ENCODE measurements at regions not wholly inside any gene's neighbourhood (a gene's known extent, or its start where the extent isn't known, plus 50 kb on each side); places are given as distances from the start of the nearest gene placed in this dataset.

- DNase-seq (ENCODE audit: low spot score) = no peak
- no peak for TF ChIP-seq CTCF (IDR thresholded peaks at IDR 0.05; ENCODE audit: borderline replicate concordance, control extremely low read depth, extremely low read depth, insufficient read depth, missing control alignments)
- in situ Hi-C loops (cut with MboI; ENCODE audit: low sequenced_read_pairs, unreplicated experiment) = no loop called here
Measured at GRCh38 chr12:84070292-84070691, 842.3 kb downstream of the SLC6A15 start.

GRCh38 chr12:84069699-84070098, 842.9 kb downstream of the SLC6A15 start:
- no peak for DNase-seq (ENCODE audit: low spot score)
- in situ Hi-C loops (cut with MboI; ENCODE audit: low sequenced_read_pairs, unreplicated experiment) = no loop called here
- TF ChIP-seq CTCF (IDR thresholded peaks at IDR 0.05; ENCODE audit: borderline replicate concordance, control extremely low read depth, extremely low read depth, insufficient read depth, missing control alignments) = no peak

- DNase-seq (ENCODE audit: low spot score) = no peak
- no peak for TF ChIP-seq CTCF (IDR thresholded peaks at IDR 0.05; ENCODE audit: borderline replicate concordance, control extremely low read depth, extremely low read depth, insufficient read depth, missing control alignments)
- in situ Hi-C loops (cut with MboI; ENCODE audit: low sequenced_read_pairs, unreplicated experiment) = no loop called here
Measured at GRCh38 chr12:84069198-84069597, 843.4 kb downstream of the SLC6A15 start.

GRCh38 chr12:84058136-84058535, 854.5 kb downstream of the SLC6A15 start:
- no peak for DNase-seq (ENCODE audit: low spot score)
- TF ChIP-seq CTCF (IDR thresholded peaks at IDR 0.05; ENCODE audit: borderline replicate concordance, control extremely low read depth, extremely low read depth, insufficient read depth, missing control alignments) = no peak
- in situ Hi-C loops (cut with MboI; ENCODE audit: low sequenced_read_pairs, unreplicated experiment) = no loop called here

DNA sequence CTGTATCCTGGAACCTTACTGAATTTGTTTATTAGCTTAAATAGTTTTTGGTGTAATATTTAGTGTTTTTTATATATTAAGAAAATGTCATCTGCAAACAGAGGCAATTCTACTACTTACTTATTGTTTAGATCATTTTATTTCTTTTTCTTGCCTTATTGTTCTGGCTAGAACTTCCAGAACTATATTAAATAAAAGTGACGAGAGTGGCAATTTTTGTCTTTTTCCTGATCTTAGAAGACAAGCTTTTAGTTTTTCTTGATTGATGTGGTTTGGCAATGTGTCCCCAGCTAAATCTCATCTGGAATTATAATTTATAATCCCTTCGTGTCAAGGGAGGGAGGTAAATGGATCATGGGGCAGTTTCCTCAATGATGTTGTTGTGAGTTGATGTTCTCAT, 857.8 kb downstream of the SLC6A15 start:
- in situ Hi-C loops (cut with MboI; ENCODE audit: low sequenced_read_pairs, unreplicated experiment) = no loop called here
- DNase-seq (ENCODE audit: low spot score) = no peak
- no peak for TF ChIP-seq CTCF (IDR thresholded peaks at IDR 0.05; ENCODE audit: borderline replicate concordance, control extremely low read depth, extremely low read depth, insufficient read depth, missing control alignments)

- no peak for DNase-seq (ENCODE audit: low spot score)
- TF ChIP-seq CTCF (IDR thresholded peaks at IDR 0.05; ENCODE audit: borderline replicate concordance, control extremely low read depth, extremely low read depth, insufficient read depth, missing control alignments) = no peak
- in situ Hi-C loops (cut with MboI; ENCODE audit: low sequenced_read_pairs, unreplicated experiment) = no loop called here
Measured at GRCh38 chr12:84047881-84048280, 864.7 kb downstream of the SLC6A15 start.

DNA sequence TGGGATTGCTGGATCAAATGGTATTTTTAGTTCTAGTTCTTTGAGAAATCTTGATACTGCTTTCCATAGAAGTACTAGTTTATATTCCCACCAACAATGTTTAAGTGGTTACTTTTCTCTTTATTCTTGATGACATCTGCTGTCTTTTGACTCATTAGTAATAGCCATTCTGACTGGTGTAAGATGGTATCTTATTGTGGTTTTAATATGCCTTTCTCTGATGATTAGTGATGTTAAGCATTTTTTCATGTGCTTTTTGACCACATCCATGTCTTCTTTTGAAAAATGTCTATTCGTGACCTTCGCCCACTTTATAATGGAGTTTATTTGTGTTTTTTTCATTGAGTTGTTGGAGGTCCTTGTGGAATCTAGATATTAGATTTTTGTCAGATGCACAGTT, 865.7 kb downstream of the SLC6A15 start:
- TF ChIP-seq CTCF (IDR thresholded peaks at IDR 0.05; ENCODE audit: borderline replicate concordance, control extremely low read depth, extremely low read depth, insufficient read depth, missing control alignments) = no peak
- in situ Hi-C loops (cut with MboI; ENCODE audit: low sequenced_read_pairs, unreplicated experiment) = no loop called here

More for the DNA sequence above, 865.7 kb downstream of the SLC6A15 start:
- no peak for DNase-seq (ENCODE audit: low spot score)
